ENCODE measurements at regions not wholly inside any gene's neighbourhood (a gene's known extent, or its start where the extent isn't known, plus 50 kb on each side); places are given as distances from the start of the nearest gene placed in this dataset.

DNA sequence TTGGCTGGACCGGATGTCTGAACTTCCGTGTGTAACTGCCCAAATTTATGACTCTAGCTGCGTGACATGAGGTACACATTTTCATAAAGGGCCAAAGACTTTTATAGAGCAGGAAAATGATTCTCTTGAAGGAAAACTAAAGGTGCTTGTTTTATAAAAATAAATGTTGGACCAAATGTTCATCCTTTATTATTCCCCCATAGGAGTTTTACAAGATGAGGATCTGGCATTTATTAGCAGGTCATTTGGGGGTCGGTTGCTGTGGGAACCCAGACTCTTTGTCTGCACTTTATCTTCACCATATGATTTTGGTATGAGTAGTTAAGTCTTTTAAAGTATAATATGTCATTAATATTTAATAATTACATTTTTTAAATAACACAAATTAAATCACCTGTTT lies 571.2 kb downstream of the EFNA5 start:
- TF ChIP-seq, protein P1, sequence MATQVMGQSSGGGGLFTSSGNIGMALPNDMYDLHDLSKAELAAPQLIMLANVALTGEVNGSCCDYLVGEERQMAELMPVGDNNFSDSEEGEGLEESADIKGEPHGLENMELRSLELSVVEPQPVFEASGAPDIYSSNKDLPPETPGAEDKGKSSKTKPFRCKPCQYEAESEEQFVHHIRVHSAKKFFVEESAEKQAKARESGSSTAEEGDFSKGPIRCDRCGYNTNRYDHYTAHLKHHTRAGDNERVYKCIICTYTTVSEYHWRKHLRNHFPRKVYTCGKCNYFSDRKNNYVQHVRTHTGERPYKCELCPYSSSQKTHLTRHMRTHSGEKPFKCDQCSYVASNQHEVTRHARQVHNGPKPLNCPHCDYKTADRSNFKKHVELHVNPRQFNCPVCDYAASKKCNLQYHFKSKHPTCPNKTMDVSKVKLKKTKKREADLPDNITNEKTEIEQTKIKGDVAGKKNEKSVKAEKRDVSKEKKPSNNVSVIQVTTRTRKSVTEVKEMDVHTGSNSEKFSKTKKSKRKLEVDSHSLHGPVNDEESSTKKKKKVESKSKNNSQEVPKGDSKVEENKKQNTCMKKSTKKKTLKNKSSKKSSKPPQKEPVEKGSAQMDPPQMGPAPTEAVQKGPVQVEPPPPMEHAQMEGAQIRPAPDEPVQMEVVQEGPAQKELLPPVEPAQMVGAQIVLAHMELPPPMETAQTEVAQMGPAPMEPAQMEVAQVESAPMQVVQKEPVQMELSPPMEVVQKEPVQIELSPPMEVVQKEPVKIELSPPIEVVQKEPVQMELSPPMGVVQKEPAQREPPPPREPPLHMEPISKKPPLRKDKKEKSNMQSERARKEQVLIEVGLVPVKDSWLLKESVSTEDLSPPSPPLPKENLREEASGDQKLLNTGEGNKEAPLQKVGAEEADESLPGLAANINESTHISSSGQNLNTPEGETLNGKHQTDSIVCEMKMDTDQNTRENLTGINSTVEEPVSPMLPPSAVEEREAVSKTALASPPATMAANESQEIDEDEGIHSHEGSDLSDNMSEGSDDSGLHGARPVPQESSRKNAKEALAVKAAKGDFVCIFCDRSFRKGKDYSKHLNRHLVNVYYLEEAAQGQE (IDR thresholded peaks at IDR 0.05; ENCODE audit: insufficient read depth in 1 of 2, low read depth in 2 of 2, low read length in 2 of 2), result no peak
- no peak for TF ChIP-seq POLR2AphosphoS5 (IDR thresholded peaks at IDR 0.05; ENCODE audit: low read depth, low read length)

Measured in PFSK-1 (cell line).